GM21360 (cell line): ENCODE measurements at regions not wholly inside any gene's neighbourhood (a gene's known extent, or its start where the extent isn't known, plus 50 kb on each side); places are given as distances from the start of the nearest gene placed in this dataset.
"Not testable (repeated sequence)": the region's sequence is repeated elsewhere in the genome, so short reads cannot be mapped to it uniquely, and the experiment has no call there.

Source experiments
- ATAC-seq: cut with Tn5 transposase; IDR thresholded peaks from one replicate; pipeline ENCODE4 v1.9.1; 2021; ENCODE audit warnings: mild to moderate bottlenecking, moderate library complexity; ENCODE audit not compliant: unreplicated experiment

GRCh38 chr13:56012644-56013043, 1128.1 kb upstream of the PRR20A start:
- no peak for ATAC-seq

- ATAC-seq: no peak
Observed at GRCh38 chr13:56015919-56016318, 1124.8 kb upstream of the PRR20A start.

DNA sequence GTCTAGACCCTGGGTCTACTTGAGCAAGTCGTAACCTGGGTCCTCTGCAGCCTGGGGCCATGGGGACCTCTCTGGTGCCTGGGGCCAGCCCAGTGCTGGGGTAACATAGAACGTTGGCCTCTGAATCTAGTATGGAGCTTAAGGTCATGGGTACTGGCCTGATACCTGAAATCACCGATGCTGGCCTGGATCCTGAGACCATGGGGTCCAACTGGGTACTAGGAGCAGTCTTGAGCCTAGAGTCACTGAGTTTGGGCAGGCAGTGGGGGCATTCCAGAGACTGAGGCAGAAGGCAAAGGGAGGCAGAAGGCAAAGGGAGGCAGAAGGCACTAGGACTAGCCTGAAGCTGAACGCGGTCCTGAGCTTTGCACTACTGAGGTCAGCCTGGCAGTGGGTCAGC, 1121.1 kb upstream of the PRR20A start:
- ATAC-seq: no peak

DNA sequence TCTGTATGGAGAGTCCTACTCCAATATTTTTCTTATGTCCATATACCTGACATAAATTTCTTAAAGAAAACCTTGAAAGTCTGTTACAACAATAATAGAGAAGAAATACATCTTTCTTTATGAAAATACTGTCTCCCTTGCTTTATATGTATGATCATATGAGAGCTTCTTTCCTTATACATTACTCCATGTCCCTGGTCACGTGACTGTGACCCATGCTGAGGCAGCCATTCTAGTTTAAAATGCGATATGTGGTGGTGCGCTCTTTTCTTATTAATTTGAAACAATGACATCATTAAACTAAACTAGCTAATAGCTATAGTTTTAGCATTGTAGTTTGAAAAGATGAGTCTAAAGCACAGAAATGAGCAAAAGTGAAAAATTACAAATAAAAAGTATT, 1120.3 kb upstream of the PRR20A start:
- no peak for ATAC-seq

GRCh38 chr13:56039992-56040391, 1100.7 kb upstream of the PRR20A start:
- no peak for ATAC-seq

GRCh38 chr13:56066321-56066720, 1074.4 kb upstream of the PRR20A start:
- ATAC-seq: no peak

DNA sequence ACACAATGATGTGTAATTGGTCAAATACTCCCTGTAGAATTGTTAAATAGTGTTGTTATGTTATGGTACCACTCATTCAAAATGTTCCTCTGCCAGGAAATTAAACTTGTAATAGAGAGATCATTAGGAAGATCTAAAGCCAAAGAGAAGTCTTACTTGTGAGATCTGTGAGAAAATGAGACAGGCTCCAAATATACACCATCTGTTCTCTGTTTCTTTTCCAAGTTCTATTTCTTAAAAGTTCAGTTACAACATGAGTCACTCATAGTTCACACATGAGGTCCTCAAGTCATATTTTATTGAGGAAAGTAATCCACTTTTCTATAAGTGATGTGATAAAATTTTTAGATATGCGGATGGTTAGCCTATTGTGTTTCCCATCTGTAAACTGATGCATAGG, 1038.1 kb upstream of the PRR20A start:
- ATAC-seq: no peak

DNA sequence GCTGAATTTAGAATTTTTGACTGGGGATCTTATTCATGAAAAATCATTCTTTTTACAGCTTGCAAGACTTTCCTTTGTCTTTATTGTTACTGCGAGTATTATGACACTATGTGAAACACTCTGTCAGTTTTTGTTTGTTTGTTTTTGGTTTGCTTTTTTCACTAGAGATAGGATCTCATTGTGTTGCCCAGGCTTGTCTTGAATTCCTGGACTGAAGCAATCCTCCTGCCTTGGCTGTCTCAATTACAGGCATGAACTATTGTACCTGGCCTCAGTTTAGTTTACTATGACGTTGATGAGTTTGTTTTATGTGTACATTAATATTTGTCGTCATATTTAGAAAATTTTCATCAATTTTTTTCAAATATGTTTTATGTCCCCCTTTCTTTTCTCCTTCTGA, 1030.0 kb upstream of the PRR20A start:
- ATAC-seq: no peak

DNA sequence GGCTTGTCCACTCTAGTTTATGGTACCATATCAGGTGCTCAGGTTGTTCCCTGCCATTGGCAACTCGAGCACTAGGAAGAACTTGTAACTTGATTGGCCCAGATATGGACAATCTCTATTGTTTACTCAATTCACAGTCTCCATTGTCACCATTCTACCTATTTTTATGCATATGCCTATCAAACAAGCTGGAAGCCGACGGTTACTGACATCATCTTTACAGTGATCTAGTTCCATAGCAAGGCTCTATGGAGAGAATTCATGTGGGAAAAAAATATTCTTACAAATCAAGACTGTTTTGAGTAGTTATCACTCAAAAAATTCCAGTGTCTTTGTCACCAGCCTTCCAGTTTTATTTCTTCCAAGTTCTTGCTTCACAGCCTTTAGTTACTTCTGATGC, 1006.2 kb upstream of the PRR20A start:
- no peak for ATAC-seq

DNA sequence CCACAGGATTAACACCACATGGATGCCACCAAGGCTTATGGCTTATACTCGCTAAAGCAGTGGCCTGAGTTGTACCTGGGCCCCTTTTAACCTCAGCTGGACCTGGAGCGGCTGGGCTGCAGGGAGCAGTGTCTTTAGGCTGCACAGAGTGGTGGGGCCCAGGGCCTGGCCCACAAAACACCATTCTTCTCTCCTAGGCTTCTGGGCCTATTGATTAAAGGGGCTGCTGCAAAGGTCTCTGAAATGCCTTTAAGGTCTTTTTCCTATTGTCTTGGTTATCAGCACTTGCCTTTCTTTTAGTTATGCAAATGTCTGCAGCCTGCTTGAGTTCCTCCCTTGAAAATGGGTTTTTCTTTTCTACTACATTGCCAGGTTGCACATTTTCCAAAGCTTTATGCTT, 973.9 kb upstream of the PRR20A start:
- ATAC-seq: no peak

DNA sequence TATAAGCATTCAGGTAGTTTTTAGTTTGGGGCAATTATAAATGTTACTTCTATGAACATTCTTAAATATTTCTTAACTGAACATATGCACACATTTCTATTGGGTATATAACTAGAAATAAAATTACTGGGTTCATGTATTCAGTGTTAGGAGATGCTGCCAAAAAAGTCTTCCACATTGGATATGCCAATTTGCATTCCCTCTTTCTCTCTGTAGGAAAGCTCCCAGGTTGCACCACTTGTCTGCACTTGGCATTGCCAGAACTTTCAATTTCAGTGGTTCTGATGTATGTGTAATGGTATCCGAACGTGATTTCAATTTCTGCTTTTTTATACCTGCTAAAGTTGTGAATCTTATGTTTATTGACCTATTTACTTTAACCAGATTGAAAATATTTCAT, 972.1 kb upstream of the PRR20A start:
- ATAC-seq: no peak

DNA sequence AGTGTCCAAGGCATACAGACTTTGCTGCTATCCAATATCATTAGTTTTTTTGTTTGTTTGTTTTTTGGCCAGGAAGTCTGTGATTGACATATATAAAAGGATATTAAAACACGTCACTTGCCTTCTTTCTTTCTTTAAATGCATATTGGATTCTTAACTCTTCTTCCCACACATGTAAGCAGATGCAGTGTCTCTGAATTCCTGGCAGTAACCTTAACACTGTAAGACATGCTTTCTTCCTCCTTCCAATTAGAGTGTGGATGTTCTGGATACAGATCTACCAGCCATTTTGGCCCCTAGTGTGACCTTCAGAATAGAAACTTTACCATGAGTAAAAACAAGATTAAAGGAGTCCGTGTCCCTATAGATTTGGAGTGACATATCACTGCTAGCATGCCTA, 967.4 kb upstream of the PRR20A start:
- ATAC-seq: no peak

- ATAC-seq: no peak
Observed at GRCh38 chr13:56182598-56182997, 958.1 kb upstream of the PRR20A start.

- no peak for ATAC-seq
Observed at GRCh38 chr13:56187331-56187730, 953.4 kb upstream of the PRR20A start.

DNA sequence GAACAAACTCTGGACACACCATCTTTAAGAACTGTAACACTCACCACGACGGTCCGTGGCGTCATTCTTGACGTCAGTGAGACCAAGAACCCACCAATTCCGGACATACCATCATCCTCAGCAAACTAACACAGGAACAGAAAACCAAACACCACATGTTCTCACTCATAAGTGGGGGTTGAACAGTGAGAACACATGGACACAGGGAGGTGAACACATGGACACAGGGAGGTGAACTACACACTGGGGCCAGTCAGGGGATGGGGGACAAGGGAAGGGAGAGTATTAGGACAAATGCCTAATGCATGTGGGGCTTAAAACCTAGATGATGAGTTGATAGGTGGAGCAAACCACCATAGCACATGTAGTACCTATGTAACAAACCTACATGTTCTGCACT, 952.1 kb upstream of the PRR20A start:
- not testable (repeated sequence) for ATAC-seq

- ATAC-seq: no peak
Observed at GRCh38 chr13:56189439-56189838, 951.3 kb upstream of the PRR20A start.

DNA sequence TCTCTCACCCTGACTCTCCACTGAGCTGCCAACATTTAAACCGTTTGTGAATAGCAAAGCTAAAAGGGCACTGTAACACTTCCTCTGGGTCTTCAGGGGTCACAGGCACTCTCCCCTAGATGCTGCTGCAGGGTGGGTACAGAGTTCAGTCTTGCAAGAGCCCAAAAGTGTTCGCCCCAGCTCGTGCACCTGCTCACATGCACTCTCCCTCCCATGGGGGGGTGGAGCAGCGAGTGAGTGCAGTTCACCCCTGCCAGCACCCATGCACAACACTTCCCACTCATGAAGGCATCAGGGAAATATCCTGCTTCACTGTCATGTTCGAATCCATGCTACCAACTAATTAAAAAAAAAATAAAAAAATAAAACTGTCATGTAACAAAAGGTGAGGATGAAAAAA, 950.7 kb upstream of the PRR20A start:
- ATAC-seq: no peak

GRCh38 chr13:56198350-56198749, 942.4 kb upstream of the PRR20A start:
- no peak for ATAC-seq

- ATAC-seq: no peak
Observed at GRCh38 chr13:56201834-56202233, 938.9 kb upstream of the PRR20A start.

DNA sequence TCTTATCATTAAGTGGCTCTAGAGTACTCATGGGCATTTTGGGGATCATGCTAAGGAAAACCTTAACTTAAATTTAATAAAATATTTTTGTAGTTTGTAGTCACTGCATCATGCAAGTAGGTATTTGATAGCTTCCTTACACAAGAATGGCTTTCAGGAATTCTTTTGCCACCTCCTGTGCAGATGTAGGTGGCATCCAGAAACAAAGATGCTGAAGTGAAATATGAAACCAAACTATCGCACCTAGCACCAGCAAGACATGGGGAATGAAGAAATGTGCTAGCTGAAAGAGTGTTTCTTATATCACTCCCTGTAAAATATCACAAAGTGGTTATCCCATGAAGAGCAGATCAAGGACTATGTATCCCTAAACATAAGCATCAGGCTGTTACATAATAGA, 924.5 kb upstream of the PRR20A start:
- no peak for ATAC-seq

GRCh38 chr13:56247692-56248091, 893.0 kb upstream of the PRR20A start:
- ATAC-seq: no peak

- ATAC-seq: no peak
Observed at GRCh38 chr13:56271686-56272085, 869.0 kb upstream of the PRR20A start.

GRCh38 chr13:56283262-56283828, 857.4 kb upstream of the PRR20A start:
- ATAC-seq: no peak

DNA sequence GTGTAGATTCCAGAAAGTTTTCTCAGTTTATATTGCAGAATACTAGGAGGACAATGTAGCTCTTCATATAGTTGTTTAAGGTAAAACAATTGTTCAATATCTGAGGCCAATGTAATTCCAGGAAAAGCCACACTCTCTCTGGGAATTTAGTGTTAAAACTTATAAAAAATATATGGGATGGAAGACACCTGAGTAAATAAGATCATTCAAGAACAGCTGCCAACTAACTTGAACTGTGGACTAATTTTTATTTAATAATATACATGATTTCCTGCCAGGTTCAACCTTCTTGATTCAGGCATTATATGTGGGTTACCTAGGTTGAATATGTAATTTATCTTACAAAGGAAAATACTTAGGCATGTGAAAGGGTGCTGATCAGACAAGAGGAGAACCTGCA, 841.1 kb upstream of the PRR20A start:
- no peak for ATAC-seq
